ENCODE measurements at regions not wholly inside any gene's neighbourhood (a gene's known extent, or its start where the extent isn't known, plus 50 kb on each side); places are given as distances from the start of the nearest gene placed in this dataset.
A peak's percentile ranks its signal among the peaks of the same experiment; 100 is the strongest.

DNA sequence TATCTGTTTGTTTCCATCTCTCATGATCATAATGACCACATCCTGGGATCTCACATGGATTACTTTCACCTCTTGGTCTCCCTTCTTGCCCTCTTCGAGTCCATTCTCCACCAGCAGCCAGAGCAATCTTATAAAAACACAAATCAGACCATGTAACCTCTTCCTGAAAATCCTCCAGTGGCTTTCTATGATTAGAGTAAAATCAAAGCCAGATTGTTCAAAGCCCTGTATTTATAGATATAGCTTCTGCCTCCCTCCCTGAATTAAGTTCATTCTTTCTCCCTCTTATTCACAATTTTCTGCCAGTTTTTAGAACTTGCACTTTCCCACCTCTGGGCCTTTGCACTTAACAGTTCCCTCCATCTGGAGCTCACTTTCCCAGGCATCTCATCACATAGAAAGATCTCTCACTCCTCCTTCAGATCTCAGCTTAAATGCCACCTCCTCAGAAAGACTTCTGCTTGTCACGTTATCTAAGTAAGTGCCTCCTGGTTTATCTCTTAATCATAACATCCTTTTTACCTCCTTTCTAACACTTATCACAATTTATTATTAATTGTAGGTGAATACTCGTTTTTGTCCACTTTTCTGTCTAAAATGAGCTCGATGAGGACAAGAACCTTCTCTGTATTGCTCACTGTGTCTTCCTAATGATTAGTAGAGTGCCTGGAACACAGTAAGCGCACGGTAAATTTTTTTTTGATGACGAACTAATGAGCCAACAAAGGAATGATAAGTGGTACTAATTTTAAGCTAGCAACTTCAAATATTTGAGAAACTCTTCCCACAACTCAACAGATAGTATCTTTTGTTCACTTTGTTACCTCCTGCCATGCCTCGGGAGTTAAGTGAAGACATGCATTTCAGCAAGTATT, 80.5 kb downstream of the CYB561 start:
- H3T11ph ChIP-seq (ENCODE audit: low read length) = no peak overlapping the region
- H2BK15ac ChIP-seq (ENCODE audit: low read depth, low read length) = no peak overlapping the region
- no peak overlapping the region for H3K9ac ChIP-seq (ENCODE audit: extremely low read depth, insufficient read length, low read length)
- H3K23ac ChIP-seq (ENCODE audit: insufficient read length, low read depth, low read length) = no peak overlapping the region
- no peak overlapping the region for H2AFZ ChIP-seq (ENCODE audit: low read length)
- H3K4me1 ChIP-seq (ENCODE audit: insufficient read depth, low read length) = no peaks in the 10 kb centered on the region
- Mint-ChIP-seq H3K36me3 (ENCODE audit: insufficient read depth in 1 of 3, low read depth in 3 of 3) (no peaks in the 10 kb centered on the region), H3K4me3 (no peak overlapping the region), H3K27ac (peak overlapping the region in 1 of 3 experiments; percentile 15; a peak in 1 of 7 replicates), H3K27me3 (ENCODE audit: low read depth) (no peaks in the 10 kb centered on the region), H3K4me1 (no peaks in the 10 kb centered on the region), H3K9me3 (no peaks in the 10 kb centered on the region)
- no peak overlapping the region for H3K14ac ChIP-seq (ENCODE audit: insufficient read depth, low read length)
- no peak overlapping the region for H2BK5ac ChIP-seq (ENCODE audit: insufficient read length, low read length)
- H3K4me2 ChIP-seq (ENCODE audit: insufficient read depth, insufficient read length, low read length) = no peak overlapping the region
- H3K27me3 ChIP-seq (ENCODE audit: insufficient read depth, low read length) = no peaks in the 10 kb centered on the region
- no peaks in the 10 kb centered on the region for H3K79me1 ChIP-seq (ENCODE audit: insufficient read depth, low read depth, low read length, poor library complexity, severe bottlenecking)
- H4K5ac ChIP-seq (ENCODE audit: insufficient read length, low read depth, low read length) = no peak overlapping the region
- H4K91ac ChIP-seq (ENCODE audit: insufficient read length, low read depth, low read length) = no peak overlapping the region
- no peaks in the 10 kb centered on the region for H4K20me1 ChIP-seq (ENCODE audit: control insufficient read depth, insufficient read depth, insufficient read length)
- H3K79me2 ChIP-seq (ENCODE audit: insufficient read depth, low read length) = no peaks in the 10 kb centered on the region
- H2BK20ac ChIP-seq (ENCODE audit: low read depth, low read length, poor library complexity, severe bottlenecking) = no peak overlapping the region
- no peak overlapping the region for H2AK5ac ChIP-seq (ENCODE audit: insufficient read length, low read length)
- no peak overlapping the region for H3K18ac ChIP-seq (ENCODE audit: insufficient read length, low read depth, low read length)
- no peaks in the 10 kb centered on the region for H3K23me2 ChIP-seq (ENCODE audit: insufficient read length, low read depth, low read length, poor library complexity, severe bottlenecking)
- no peak overlapping the region for H2BK12ac ChIP-seq (ENCODE audit: insufficient read length, low read depth, low read length)
- no peak overlapping the region for H4K8ac ChIP-seq (replicated peaks; ENCODE audit: insufficient read length, low read depth, low read length)
- no peak overlapping the region for H2BK120ac ChIP-seq (ENCODE audit: low read depth, low read length, poor library complexity, severe bottlenecking)
- DNase-seq = no peak
- TF ChIP-seq, protein P1, sequence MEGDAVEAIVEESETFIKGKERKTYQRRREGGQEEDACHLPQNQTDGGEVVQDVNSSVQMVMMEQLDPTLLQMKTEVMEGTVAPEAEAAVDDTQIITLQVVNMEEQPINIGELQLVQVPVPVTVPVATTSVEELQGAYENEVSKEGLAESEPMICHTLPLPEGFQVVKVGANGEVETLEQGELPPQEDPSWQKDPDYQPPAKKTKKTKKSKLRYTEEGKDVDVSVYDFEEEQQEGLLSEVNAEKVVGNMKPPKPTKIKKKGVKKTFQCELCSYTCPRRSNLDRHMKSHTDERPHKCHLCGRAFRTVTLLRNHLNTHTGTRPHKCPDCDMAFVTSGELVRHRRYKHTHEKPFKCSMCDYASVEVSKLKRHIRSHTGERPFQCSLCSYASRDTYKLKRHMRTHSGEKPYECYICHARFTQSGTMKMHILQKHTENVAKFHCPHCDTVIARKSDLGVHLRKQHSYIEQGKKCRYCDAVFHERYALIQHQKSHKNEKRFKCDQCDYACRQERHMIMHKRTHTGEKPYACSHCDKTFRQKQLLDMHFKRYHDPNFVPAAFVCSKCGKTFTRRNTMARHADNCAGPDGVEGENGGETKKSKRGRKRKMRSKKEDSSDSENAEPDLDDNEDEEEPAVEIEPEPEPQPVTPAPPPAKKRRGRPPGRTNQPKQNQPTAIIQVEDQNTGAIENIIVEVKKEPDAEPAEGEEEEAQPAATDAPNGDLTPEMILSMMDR (conservative IDR thresholded peaks at IDR 0.05) = no peak
- H3K9me3 ChIP-seq (ENCODE audit: control insufficient read depth, low read depth, low read length) = no peaks in the 10 kb centered on the region
- WGBS (ENCODE audit: extremely low coverage, insufficient read length, low lambda C conversion rate) = no CpG with 5 or more reads among the region's 8 CpGs
- no peak overlapping the region for H3K56ac ChIP-seq (ENCODE audit: insufficient read length, low read depth, low read length)
- H3K27ac ChIP-seq (ENCODE audit: insufficient read length, low read depth, low read length) = no peak overlapping the region
- H3K4ac ChIP-seq (ENCODE audit: low read depth, low read length) = no peak overlapping the region
